Liver (tissue), 8 donors: ENCODE measurements at regions not wholly inside any gene's neighbourhood (a gene's known extent, or its start where the extent isn't known, plus 50 kb on each side); places are given as distances from the start of the nearest gene placed in this dataset.

ENCODE experiments used
- DNase-seq: peaks from one replicate; pipeline ENCODE4 v3.0.0-alpha.2; 2017; ENCODE audit warnings: low spot score
- H3K27ac ChIP-seq, 2 donors: one replicate each; pipeline ENCODE4 v1.7.0; 2013; ENCODE audit warnings: inconsistent platforms in 2 of 2, low read length in 2 of 2, control low read depth in 1 of 2, low read depth in 1 of 2, mild to moderate bottlenecking in 1 of 2
- H3K27me3 ChIP-seq, 4 donors: one replicate each; pipeline versions ENCODE4 v1.6.1 to v1.7.0; 2013; ENCODE audit warnings: low read length in 3 of 4, inconsistent platforms in 1 of 4, mild to moderate bottlenecking in 1 of 4, moderate library complexity in 1 of 4; ENCODE audit not compliant: control insufficient read depth in 4 of 4, insufficient read depth in 4 of 4
- H3K36me3 ChIP-seq, 4 donors: one replicate each; pipeline versions ENCODE4 v1.6.1 to v1.7.0; 2013; ENCODE audit warnings: low read length in 3 of 4, mild to moderate bottlenecking in 3 of 4, low read depth in 1 of 4, moderate library complexity in 1 of 4; ENCODE audit not compliant: control insufficient read depth in 4 of 4, insufficient read depth in 3 of 4
- H3K4me1 ChIP-seq, 4 donors: one replicate each; pipeline versions ENCODE4 v1.6.1 to v1.7.0; 2013; ENCODE audit warnings: low read length in 3 of 4, mild to moderate bottlenecking in 3 of 4, moderate library complexity in 1 of 4; ENCODE audit not compliant: control insufficient read depth in 4 of 4, insufficient read depth in 4 of 4
- H3K4me3 ChIP-seq, 3 donors: one replicate each; pipeline versions ENCODE4 v1.6.1 to v1.7.0; 2013; ENCODE audit warnings: low read length in 3 of 3, control low read depth in 1 of 3, low read depth in 1 of 3, mild to moderate bottlenecking in 1 of 3
- H3K9ac ChIP-seq, 2 donors: one replicate each; pipeline ENCODE4 v1.7.0; 2013; ENCODE audit warnings: low read length in 2 of 2, mild to moderate bottlenecking in 2 of 2, moderate library complexity in 2 of 2, control low read depth in 1 of 2, low read depth in 1 of 2
- H3K9me3 ChIP-seq, 4 donors: one replicate each; pipeline versions ENCODE4 v1.6.1 to v1.7.0; 2013; ENCODE audit warnings: low read length in 3 of 4; ENCODE audit not compliant: control insufficient read depth in 4 of 4
- ATF3 ChIP-seq: IDR thresholded peaks from 2 replicates; pipeline ENCODE4 v1.6.1; 2016; ENCODE audit warnings: antibody characterized with exemption
- CTCF ChIP-seq: fragments of 150-350 bp; IDR thresholded peaks from 2 replicates; pipeline ENCODE4 v1.5.1; 2017; ENCODE audit warnings: improper control_type of control experiment, low read depth, low read length; ENCODE audit not compliant: missing input control
- EGR1 ChIP-seq, 2 donors: IDR thresholded peaks; 2 replicates each; pipeline ENCODE4 v1.6.1; 2016 to 2018; ENCODE audit warnings: antibody characterized with exemption in 2 of 2, low read depth in 2 of 2
- FOXA1 ChIP-seq: IDR thresholded peaks from 2 replicates; pipeline ENCODE4 v1.6.1; 2016; ENCODE audit warnings: antibody characterized with exemption
- FOXA2 ChIP-seq: IDR thresholded peaks from 2 replicates; pipeline ENCODE4 v1.6.1; 2016; ENCODE audit warnings: antibody characterized with exemption
- HNF4A ChIP-seq, 2 donors: conservative IDR thresholded peaks; 2 replicates each; pipeline ENCODE4 v1.6.1; 2016; ENCODE audit warnings: antibody characterized with exemption in 2 of 2, mild to moderate bottlenecking in 2 of 2
- HNF4G ChIP-seq: IDR thresholded peaks from 2 replicates; pipeline ENCODE4 v1.6.1; 2016; ENCODE audit warnings: antibody characterized with exemption
- JUND ChIP-seq, 2 donors: IDR thresholded peaks; 2 replicates each; pipeline ENCODE4 v1.6.1; 2016; ENCODE audit warnings: antibody characterized with exemption in 2 of 2
- MAX ChIP-seq: IDR thresholded peaks from 2 replicates; pipeline ENCODE4 v1.6.1; 2016; ENCODE audit warnings: antibody characterized with exemption
- NR2F2 ChIP-seq: IDR thresholded peaks from 2 replicates; pipeline ENCODE4 v1.6.1; 2016; ENCODE audit warnings: antibody characterized with exemption
- RAD21 ChIP-seq, 2 donors: IDR thresholded peaks; 2 replicates each; pipeline ENCODE4 v1.6.1; 2016; ENCODE audit warnings: antibody characterized with exemption in 2 of 2, mild to moderate bottlenecking in 2 of 2
- REST ChIP-seq: IDR thresholded peaks from 2 replicates; pipeline ENCODE4 v1.6.1; 2016; ENCODE audit warnings: antibody characterized with exemption, mild to moderate bottlenecking
- RXRA ChIP-seq, 2 donors: IDR thresholded peaks; 2 replicates each; pipeline ENCODE4 v1.6.1; 2017 to 2018; ENCODE audit warnings: antibody characterized with exemption in 2 of 2, mild to moderate bottlenecking in 1 of 2
- SP1 ChIP-seq: IDR thresholded peaks from 2 replicates; pipeline ENCODE4 v1.6.1; 2018; ENCODE audit warnings: antibody characterized with exemption, mild to moderate bottlenecking
- TAF1 ChIP-seq: conservative IDR thresholded peaks from 2 replicates; pipeline ENCODE4 v1.6.1; 2016; ENCODE audit warnings: antibody characterized with exemption, mild to moderate bottlenecking
- YY1 ChIP-seq: IDR thresholded peaks from 2 replicates; pipeline ENCODE4 v1.6.1; 2016; ENCODE audit warnings: antibody characterized with exemption, mild to moderate bottlenecking
- ZBTB33 ChIP-seq: IDR thresholded peaks from 2 replicates; pipeline ENCODE4 v1.6.1; 2016; ENCODE audit warnings: antibody characterized with exemption
- WGBS: extraction: QIAGEN DNeasy Blood & Tissue Kit; methylation state at CpG from one replicate; pipeline ENCODE4 v1.1.7; 2013; 5-methylcytosine and 5-hydroxymethylcytosine counted together
- donor health status: healthy.
- donor health status: healthy.
- donor health status: healthy.
- donor health status: healthy.
- donor health status: healthy.

- no peak overlapping the region for H3K27ac ChIP-seq
- H3K4me3 ChIP-seq: no peak overlapping the region
- no peak for DNase-seq
- no peak for TF ChIP-seq HNF4A (conservative IDR thresholded peaks at IDR 0.05)
- no peak for TF ChIP-seq FOXA2
- TF ChIP-seq JUND (IDR thresholded peaks at IDR 0.05): no peak
- no peak for TF ChIP-seq FOXA1
- TF ChIP-seq HNF4G: no peak
- no peak for TF ChIP-seq TAF1
- no peak for TF ChIP-seq RAD21 (IDR thresholded peaks at IDR 0.05)
- no peak for TF ChIP-seq MAX
- TF ChIP-seq EGR1 (IDR thresholded peaks at IDR 0.05; ENCODE audit: low read depth in 2 of 2): no peak
- no peak for TF ChIP-seq SP1
- TF ChIP-seq REST: no peak
- no peak for TF ChIP-seq CTCF
- no peak for TF ChIP-seq ZBTB33
- no peaks in the 10 kb centered on the region for H3K27me3 ChIP-seq
- peaks cover 0 to 3% (median 0%) of the 10 kb centered on the region in 4 donors for H3K9me3 ChIP-seq
- H3K36me3 ChIP-seq: no peaks in the 10 kb centered on the region
- 86% methylated on average over 2 of the region's 2 CpGs for WGBS
- no peaks in the 10 kb centered on the region for H3K4me1 ChIP-seq
- H3K9ac ChIP-seq: no peak overlapping the region
Measured at GRCh38 chrX:6660567-6661264, 125.8 kb upstream of the VCX3A start.

GRCh38 chrX:6645216-6645615 lies 110.3 kb upstream of the VCX3A start:
- H3K9ac ChIP-seq: no peak overlapping the region
- H3K27me3 ChIP-seq: no peaks in the 10 kb centered on the region
- no peak for TF ChIP-seq YY1
- no peak for TF ChIP-seq CTCF
- TF ChIP-seq NR2F2: no peak
- no peak for TF ChIP-seq JUND (IDR thresholded peaks at IDR 0.05)
- no peak for TF ChIP-seq RAD21 (IDR thresholded peaks at IDR 0.05)
- TF ChIP-seq TAF1: no peak
- TF ChIP-seq MAX: no peak
- TF ChIP-seq HNF4A (conservative IDR thresholded peaks at IDR 0.05): no peak
- no peak for TF ChIP-seq FOXA2
- TF ChIP-seq FOXA1: no peak
- TF ChIP-seq ATF3: no peak
- no peak for TF ChIP-seq RXRA (IDR thresholded peaks at IDR 0.05)
- no peak for TF ChIP-seq EGR1 (IDR thresholded peaks at IDR 0.05; ENCODE audit: low read depth in 2 of 2)
- TF ChIP-seq HNF4G: no peak
- TF ChIP-seq ZBTB33: no peak
- no peak for DNase-seq
- H3K4me3 ChIP-seq: no peak overlapping the region
- H3K4me1 ChIP-seq: no peaks in the 10 kb centered on the region
- 79% methylated on average over 2 of the region's 2 CpGs for WGBS
- no peak overlapping the region for H3K27ac ChIP-seq
- H3K9me3 ChIP-seq: peaks cover 0 to 4% (median 3%) of the 10 kb centered on the region in 4 donors
- no peaks in the 10 kb centered on the region for H3K36me3 ChIP-seq
